ENCODE measurements at regions not wholly inside any gene's neighbourhood (a gene's known extent, or its start where the extent isn't known, plus 50 kb on each side); places are given as distances from the start of the nearest gene placed in this dataset.

DNA sequence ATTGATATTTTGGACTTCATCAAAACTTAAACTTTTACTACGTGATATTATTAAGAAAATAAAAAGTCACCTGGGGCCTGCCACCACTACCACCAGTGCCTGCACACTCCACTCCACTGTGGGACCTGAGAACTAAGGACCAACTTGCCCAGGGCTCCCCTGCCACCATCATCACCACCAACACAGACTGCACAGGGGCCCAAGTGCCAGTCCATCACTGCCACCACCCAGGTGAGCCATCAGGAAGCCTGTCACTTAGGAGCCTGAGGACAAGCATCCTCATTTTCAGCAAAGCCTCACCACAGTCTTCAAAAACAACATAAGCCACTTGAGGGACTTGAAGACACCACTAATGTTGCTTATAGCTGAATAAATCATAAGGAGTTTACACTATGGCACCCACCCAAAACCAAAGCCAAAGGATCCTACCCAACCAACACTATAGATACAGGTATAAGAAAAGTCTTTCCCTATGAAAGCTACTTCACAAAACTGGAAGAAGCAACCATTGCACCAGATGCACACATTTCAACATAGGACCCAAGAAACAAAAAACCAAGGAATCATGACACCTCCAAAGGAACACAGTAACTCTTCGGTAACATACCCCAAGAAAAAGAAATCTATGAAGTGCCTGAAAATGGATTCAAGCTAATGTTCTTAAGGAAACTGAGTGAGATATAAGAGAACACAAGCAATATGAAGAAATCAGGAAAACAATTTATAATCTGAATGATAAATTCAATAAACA, 73.6 kb upstream of the GNAZ start:
- ATAC-seq (no peak), DNase-seq (no peak)
- TF ChIP-seq CTCF (IDR thresholded peaks at IDR 0.05): no peak
- Histone ChIP-seq H3K4me1 (ENCODE audit: low read depth) (no peaks in the 10 kb centered on the region), H3K4me3 (no peak overlapping the region), H3K36me3 (ENCODE audit: low read depth) (no peaks in the 10 kb centered on the region), H3K9me3 (peaks cover 20% of the 10 kb centered on the region)
- intact Hi-C loops (cut with DNase I, micrococcal nuclease): no loop called here

DNA sequence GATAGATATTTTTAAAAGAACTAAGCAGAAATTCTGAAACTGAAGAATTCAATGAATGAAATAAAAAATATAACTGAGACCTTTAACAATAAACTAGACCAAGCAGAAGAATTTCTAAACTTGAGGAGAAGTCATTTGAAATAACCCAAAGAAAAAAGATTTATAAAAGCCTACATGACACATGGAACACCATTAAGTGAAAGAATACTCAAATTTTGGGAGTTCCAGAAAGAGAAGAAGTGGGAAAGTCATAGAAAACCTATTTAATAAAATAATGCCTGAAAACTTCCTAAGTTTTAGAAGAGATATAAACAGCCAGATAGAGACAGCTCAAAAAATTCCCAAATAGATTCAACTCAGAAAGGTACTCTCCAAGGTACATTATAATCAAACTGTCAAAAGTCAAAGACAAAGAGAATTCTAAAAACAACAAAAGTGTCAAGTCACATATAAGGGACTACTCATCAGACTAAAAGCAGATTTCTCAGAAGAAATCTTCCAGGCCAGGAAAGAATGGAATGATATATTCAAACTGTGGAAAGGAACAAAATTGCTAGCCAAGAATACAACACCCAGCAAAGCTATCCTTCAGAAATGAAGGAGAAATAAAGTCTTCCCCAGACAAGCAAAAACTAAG, 72.9 kb upstream of the GNAZ start:
- no peak for TF ChIP-seq CTCF (IDR thresholded peaks at IDR 0.05)

GRCh38 chr22:22997988-22998387, 72.3 kb upstream of the GNAZ start:
- no peaks in the 10 kb centered on the region for H3K4me1 ChIP-seq (ENCODE audit: low read depth)
- H3K4me3 ChIP-seq: no peak overlapping the region
- no peaks in the 10 kb centered on the region for H3K36me3 ChIP-seq (ENCODE audit: low read depth)
- no peak for TF ChIP-seq CTCF (IDR thresholded peaks at IDR 0.05)
- ATAC-seq: no peak
- H3K9me3 ChIP-seq: peaks cover 20% of the 10 kb centered on the region
- intact Hi-C loops (cut with DNase I, micrococcal nuclease): no loop called here
- no peak for DNase-seq

More for the DNA sequence above, 72.9 kb upstream of the GNAZ start:
- DNase-seq: no peak
- ATAC-seq: no peak
- peaks cover 20% of the 10 kb centered on the region for H3K9me3 ChIP-seq
- no peaks in the 10 kb centered on the region for H3K36me3 ChIP-seq (ENCODE audit: low read depth)
- intact Hi-C loops (cut with DNase I, micrococcal nuclease): no loop called here
- no peaks in the 10 kb centered on the region for H3K4me1 ChIP-seq (ENCODE audit: low read depth)
- no peak overlapping the region for H3K4me3 ChIP-seq

- TF ChIP-seq CTCF (IDR thresholded peaks at IDR 0.05): no peak
- H3K4me1 ChIP-seq (ENCODE audit: low read depth): no peaks in the 10 kb centered on the region
Observed at GRCh38 chr22:22999523-22999922, 70.8 kb upstream of the GNAZ start.

DNA sequence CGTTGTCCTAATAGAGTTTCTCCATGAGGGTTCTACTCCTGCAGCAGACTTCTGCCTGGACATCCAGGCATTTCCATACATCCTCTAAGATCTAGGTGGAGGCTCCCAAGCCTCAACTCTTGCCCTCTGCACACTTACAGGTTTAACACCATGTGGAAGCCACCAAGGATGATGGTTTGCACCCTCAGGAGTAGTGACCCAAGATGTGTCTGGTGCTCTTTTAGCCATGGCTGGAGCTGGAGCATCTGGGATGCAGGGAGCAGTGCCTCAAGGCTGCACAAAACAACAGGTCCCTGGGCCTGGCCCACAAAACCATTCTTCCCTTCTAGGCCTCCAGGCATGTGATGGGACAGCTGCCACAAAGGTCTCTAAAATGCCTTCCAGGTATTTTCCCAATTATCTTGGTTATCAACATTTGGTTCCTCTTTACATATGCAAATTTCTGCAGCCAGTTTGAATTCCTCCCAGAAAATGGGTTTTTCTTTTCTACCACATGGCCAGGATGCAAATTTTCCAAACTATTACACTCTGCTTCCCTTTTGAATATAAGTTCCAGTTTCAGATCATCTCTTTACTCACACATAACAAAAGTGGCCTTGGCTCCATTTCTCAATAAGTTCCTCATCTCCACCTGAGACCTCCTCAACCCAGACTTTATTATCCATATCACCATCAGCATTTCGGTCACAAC, 69.5 kb upstream of the GNAZ start:
- Histone ChIP-seq H3K36me3 (ENCODE audit: low read depth) (no peaks in the 10 kb centered on the region), H3K4me1 (ENCODE audit: low read depth) (no peaks in the 10 kb centered on the region), H3K9me3 (peaks cover 20% of the 10 kb centered on the region), H3K4me3 (no peak overlapping the region)
- DNase-seq (no peak), ATAC-seq (no peak)
- intact Hi-C loops (cut with DNase I, micrococcal nuclease): no loop called here
- TF ChIP-seq CTCF (IDR thresholded peaks at IDR 0.05): no peak

More at GRCh38 chr22:22999523-22999922, 70.8 kb upstream of the GNAZ start:
- DNase-seq (no peak), ATAC-seq (no peak)
- intact Hi-C loops (cut with DNase I, micrococcal nuclease): no loop called here
- Histone ChIP-seq H3K36me3 (ENCODE audit: low read depth) (no peaks in the 10 kb centered on the region), H3K9me3 (peaks cover 20% of the 10 kb centered on the region), H3K4me3 (no peak overlapping the region)

All from mucosa of descending colon (tissue), 3 donors.